ENCODE measurements at regions not wholly inside any gene's neighbourhood (a gene's known extent, or its start where the extent isn't known, plus 50 kb on each side); places are given as distances from the start of the nearest gene placed in this dataset.

DNA sequence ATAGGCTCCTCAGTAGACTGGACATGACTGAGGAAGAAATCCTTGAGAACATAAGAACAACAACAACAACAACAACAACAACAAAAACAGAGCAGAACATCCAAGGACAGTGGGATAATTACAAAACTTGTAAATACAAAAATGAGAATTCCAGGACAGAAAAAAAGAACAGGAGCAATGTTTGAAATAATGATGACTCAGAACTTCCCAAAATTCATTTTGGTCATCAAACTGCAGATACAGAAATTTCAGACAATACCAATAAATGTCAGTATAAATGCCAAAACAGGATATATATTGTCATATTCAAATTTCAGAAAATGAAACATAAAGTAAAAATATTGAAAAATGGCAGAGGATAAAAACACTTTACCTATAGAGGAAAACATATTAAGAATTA lies 259.0 kb downstream of the TRIM36 start:
- TF ChIP-seq, protein P1, sequence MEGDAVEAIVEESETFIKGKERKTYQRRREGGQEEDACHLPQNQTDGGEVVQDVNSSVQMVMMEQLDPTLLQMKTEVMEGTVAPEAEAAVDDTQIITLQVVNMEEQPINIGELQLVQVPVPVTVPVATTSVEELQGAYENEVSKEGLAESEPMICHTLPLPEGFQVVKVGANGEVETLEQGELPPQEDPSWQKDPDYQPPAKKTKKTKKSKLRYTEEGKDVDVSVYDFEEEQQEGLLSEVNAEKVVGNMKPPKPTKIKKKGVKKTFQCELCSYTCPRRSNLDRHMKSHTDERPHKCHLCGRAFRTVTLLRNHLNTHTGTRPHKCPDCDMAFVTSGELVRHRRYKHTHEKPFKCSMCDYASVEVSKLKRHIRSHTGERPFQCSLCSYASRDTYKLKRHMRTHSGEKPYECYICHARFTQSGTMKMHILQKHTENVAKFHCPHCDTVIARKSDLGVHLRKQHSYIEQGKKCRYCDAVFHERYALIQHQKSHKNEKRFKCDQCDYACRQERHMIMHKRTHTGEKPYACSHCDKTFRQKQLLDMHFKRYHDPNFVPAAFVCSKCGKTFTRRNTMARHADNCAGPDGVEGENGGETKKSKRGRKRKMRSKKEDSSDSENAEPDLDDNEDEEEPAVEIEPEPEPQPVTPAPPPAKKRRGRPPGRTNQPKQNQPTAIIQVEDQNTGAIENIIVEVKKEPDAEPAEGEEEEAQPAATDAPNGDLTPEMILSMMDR (IDR thresholded peaks at IDR 0.05) = no peak
- no peak for TF ChIP-seq POLR2A (IDR thresholded peaks at IDR 0.05)
